ENCODE measurements at regions not wholly inside any gene's neighbourhood (a gene's known extent, or its start where the extent isn't known, plus 50 kb on each side); places are given as distances from the start of the nearest gene placed in this dataset.
"Not testable (repeated sequence)": the region's sequence is repeated elsewhere in the genome, so short reads cannot be mapped to it uniquely, and the experiment has no call there.

GRCh38 chr7:76959573-76960399, 72.4 kb downstream of the SPDYE17 start:
- not testable (repeated sequence) for TF ChIP-seq CTCF, POLR2A (IDR thresholded peaks at IDR 0.05)

Data from right lobe of liver (tissue), 4 donors.